ENCODE measurements at regions not wholly inside any gene's neighbourhood (a gene's known extent, or its start where the extent isn't known, plus 50 kb on each side); places are given as distances from the start of the nearest gene placed in this dataset.

DNA sequence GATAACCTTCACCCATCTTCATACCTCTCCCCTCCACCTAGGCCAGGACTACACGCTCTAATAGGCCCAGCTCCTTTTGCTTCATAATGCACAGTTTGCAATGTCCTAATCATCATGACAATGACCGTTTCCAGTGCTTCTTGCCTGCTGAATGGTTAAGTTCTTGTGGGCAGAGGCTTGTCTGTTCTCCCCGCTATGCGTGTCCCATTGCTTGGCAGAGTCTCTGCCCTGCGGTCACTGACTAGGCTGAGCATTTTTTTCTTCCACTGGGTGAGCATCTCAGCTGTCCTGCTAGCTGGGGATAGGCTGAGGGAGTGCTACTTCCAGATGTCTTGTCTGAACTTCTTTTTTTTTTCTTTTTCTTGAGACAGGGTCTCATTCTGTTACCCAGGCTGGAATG, 314.7 kb downstream of the UQCRFS1 start:
- no peak for ATAC-seq
- WGBS, 2 donors = 52 to 81% methylated on average over 5 of the region's 5 CpGs

DNA sequence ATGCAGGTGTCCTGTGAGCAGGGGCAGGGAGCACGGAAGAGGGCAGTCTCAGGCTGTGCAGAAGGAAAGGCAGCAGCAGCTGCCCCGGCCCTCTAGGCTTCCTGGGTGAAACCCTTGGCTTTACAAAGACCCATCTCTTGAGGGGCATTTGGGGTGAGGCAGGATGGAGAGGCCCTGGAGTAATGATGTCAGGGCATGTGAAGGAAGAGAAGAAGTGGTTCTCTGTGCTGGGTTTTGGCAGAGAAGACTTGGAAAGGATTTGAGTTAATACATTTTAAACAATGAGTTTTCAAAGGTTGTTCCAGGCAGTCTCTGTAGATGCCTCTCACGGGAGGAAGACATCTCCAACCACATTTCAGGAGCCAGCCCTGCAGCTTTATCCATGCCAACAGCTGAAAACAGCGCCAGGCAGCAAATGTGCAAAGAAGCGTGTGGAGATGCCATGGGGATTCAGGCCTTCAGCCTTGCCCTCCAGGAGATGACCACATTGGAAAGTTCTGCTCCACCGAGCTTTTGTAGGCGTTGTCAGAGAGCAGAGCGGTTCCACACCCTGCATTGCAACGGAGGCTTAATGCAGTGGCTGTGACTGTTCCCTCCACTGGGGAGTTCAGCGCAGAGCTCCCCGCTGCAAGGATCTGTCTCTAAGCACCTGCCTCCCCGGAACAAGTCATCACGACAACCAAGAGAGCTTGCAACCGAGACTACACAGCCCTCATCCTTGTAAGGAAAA, 322.8 kb downstream of the UQCRFS1 start:
- peaks cover 0 to 7% (median 0%) of the 10 kb centered on the region in 9 donors for H3K4me1 ChIP-seq
- H3K4me3 ChIP-seq = no peak overlapping the region
- H3K9me3 ChIP-seq = no peaks in the 10 kb centered on the region
- no peaks in the 10 kb centered on the region for H3K36me3 ChIP-seq
- peaks cover 0 to 5% (median 0%) of the 10 kb centered on the region in 7 donors for H3K27me3 ChIP-seq
- ATAC-seq = no peak
- intact Hi-C loops (cut with DNase I) = no loop called here
- no peak overlapping the region for H3K27ac ChIP-seq
- TF ChIP-seq, protein P1, sequence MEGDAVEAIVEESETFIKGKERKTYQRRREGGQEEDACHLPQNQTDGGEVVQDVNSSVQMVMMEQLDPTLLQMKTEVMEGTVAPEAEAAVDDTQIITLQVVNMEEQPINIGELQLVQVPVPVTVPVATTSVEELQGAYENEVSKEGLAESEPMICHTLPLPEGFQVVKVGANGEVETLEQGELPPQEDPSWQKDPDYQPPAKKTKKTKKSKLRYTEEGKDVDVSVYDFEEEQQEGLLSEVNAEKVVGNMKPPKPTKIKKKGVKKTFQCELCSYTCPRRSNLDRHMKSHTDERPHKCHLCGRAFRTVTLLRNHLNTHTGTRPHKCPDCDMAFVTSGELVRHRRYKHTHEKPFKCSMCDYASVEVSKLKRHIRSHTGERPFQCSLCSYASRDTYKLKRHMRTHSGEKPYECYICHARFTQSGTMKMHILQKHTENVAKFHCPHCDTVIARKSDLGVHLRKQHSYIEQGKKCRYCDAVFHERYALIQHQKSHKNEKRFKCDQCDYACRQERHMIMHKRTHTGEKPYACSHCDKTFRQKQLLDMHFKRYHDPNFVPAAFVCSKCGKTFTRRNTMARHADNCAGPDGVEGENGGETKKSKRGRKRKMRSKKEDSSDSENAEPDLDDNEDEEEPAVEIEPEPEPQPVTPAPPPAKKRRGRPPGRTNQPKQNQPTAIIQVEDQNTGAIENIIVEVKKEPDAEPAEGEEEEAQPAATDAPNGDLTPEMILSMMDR (IDR thresholded peaks at IDR 0.05) = no peak
- DNase-seq = no peak
- 70 to 74% methylated on average over 14 of the region's 14 CpGs for WGBS, 2 donors

More for the DNA sequence above, 314.7 kb downstream of the UQCRFS1 start:
- H3K9me3 ChIP-seq = no peaks in the 10 kb centered on the region
- no peak overlapping the region for H3K27ac ChIP-seq
- H3K36me3 ChIP-seq = no peaks in the 10 kb centered on the region
- no peak overlapping the region for H3K4me3 ChIP-seq
- intact Hi-C loops (cut with DNase I) = no loop called here
- TF ChIP-seq, protein P1 (IDR thresholded peaks at IDR 0.05) = no peak
- no peak for DNase-seq
- no peaks in the 10 kb centered on the region for H3K27me3 ChIP-seq
- H3K4me1 ChIP-seq = peaks cover 0 to 7% (median 0%) of the 10 kb centered on the region in 9 donors

DNA sequence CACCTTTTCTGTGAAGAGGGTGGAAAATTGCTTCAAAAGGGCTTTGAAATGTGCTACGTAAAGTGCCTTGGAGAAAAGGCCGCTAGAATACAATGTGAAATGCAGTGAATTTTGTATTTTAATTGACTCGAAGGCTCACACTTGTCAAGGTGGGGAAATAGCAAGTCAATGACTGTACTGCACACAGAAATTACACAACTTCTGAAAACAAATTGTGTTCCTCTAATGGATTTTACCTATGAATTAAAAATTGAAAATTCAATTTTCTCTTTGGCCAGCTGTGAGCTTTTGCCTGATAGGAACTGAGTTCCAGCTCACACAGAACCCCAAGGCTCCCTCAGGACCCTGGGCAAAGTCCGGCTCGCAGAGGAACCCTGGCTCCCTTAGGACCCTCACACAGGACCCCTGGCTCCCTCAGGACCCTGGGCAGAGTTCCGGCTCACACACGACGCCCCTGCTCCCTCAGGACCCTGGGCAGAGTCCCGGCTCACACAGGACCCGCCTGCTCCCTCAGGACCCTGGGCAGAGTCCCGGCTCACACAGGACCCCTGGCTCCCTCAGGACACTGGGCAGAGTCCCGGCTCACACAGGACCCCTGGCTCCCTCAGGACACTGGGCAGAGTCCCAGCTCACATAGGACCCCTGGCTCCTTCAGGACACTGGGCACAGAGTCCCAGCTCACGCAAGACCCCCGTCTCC, 324.9 kb downstream of the UQCRFS1 start:
- H3K9me3 ChIP-seq = no peaks in the 10 kb centered on the region
- H3K27ac ChIP-seq = no peak overlapping the region
- DNase-seq (peak in 1 of 2 donors; percentile 30), ATAC-seq (no peak)
- no peaks in the 10 kb centered on the region for H3K36me3 ChIP-seq
- TF ChIP-seq, protein P1 (IDR thresholded peaks at IDR 0.05) = no peak
- peaks cover 0 to 5% (median 0%) of the 10 kb centered on the region in 7 donors for H3K27me3 ChIP-seq
- no peak overlapping the region for H3K4me3 ChIP-seq
- 59 to 67% methylated on average over 14 of the region's 14 CpGs for WGBS, 2 donors
- intact Hi-C loops (cut with DNase I) = no loop called here
- peaks cover 0 to 19% (median 4%) of the 10 kb centered on the region in 9 donors for H3K4me1 ChIP-seq

DNA sequence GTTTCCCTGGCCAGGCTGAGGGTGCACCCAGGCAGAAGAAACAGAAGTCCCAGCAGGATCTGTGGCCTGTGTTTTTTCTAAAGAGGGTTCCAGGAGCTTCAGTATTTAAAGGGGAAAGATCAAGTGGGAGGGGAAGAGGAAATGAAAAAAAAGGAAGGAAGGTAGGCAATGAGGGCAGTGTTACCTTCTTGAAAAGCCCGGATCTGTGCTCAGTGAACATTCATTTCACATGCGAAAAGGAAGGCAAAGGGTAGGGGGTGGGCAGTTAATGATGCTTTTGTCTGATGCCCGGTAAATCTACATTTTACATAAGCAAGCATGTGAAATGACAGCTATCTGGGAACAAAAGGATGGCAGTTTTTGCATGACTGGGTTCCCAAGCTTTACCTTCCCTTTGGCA, 326.2 kb downstream of the UQCRFS1 start:
- ATAC-seq (no peak), DNase-seq (no peak)
- Histone ChIP-seq H3K4me3 (no peak overlapping the region), H3K4me1 (peaks cover 3 to 27% (median 6%) of the 10 kb centered on the region in 9 donors), H3K27me3 (peaks cover 0 to 5% (median 0%) of the 10 kb centered on the region in 7 donors), H3K27ac (no peak overlapping the region), H3K36me3 (no peaks in the 10 kb centered on the region), H3K9me3 (no peaks in the 10 kb centered on the region)
- 48 to 51% methylated on average over 3 of the region's 3 CpGs for WGBS, 2 donors
- TF ChIP-seq, protein P1 (IDR thresholded peaks at IDR 0.05) = no peak
- intact Hi-C loops (cut with DNase I) = no loop called here

All from heart right ventricle (tissue), 16 donors.